Suprapubic skin (tissue), 4 donors: ENCODE measurements at regions not wholly inside any gene's neighbourhood (a gene's known extent, or its start where the extent isn't known, plus 50 kb on each side); places are given as distances from the start of the nearest gene placed in this dataset.

ENCODE experiments used
- DNase-seq, 2 donors: peaks; one replicate each; pipeline ENCODE4 v3.0.0-alpha.2; 2019; ENCODE audit warnings: low spot score in 2 of 2
- H3K27ac ChIP-seq: fragments of 200-600 bp; sonication (generic); one replicate; pipeline ENCODE4 v1.5.1; 2019
- H3K27me3 ChIP-seq: fragments of 200-600 bp; sonication (generic); one replicate; pipeline ENCODE4 v1.5.1; 2019
- H3K36me3 ChIP-seq: fragments of 200-600 bp; sonication (generic); one replicate; pipeline ENCODE4 v1.5.1; 2019
- H3K4me1 ChIP-seq: fragments of 200-600 bp; sonication (generic); one replicate; pipeline ENCODE4 v1.5.1; 2019
- H3K4me3 ChIP-seq: fragments of 200-600 bp; sonication (generic); one replicate; pipeline ENCODE4 v1.5.1; 2019; ENCODE audit warnings: mild to moderate bottlenecking
- H3K9me3 ChIP-seq: fragments of 200-600 bp; sonication (generic); one replicate; pipeline ENCODE4 v1.5.1; 2019
- EP300 ChIP-seq: sonication (generic); formaldehyde crosslinking; IDR thresholded peaks from one replicate; pipeline ENCODE4 v1.6.1; 2017; ENCODE audit warnings: antibody characterized with exemption
- POLR2A ChIP-seq, 2 donors: fragments of 450-650 bp; IDR thresholded peaks; one replicate each; pipeline ENCODE4 v1.6.1; 2017; ENCODE audit warnings: antibody characterized with exemption in 2 of 2, mild to moderate bottlenecking in 2 of 2, moderate library complexity in 2 of 2
- POLR2AphosphoS5 ChIP-seq, 3 donors: sonication (generic); formaldehyde crosslinking; IDR thresholded peaks; one replicate each; pipeline ENCODE4 v1.6.1; 2017; ENCODE audit warnings: antibody characterized with exemption in 3 of 3
- WGBS: methylation state at CpG from one replicate; pipeline ENCODE4 v1.1.5; 2018; 5-methylcytosine and 5-hydroxymethylcytosine counted together
- TF ChIP-seq, protein P1 (sequence below), 2 donors: fragments of 200-600 bp in 1 of 2; fragments of 450-650 bp in 1 of 2; sonication (generic) in 1 of 2; IDR thresholded peaks; one replicate each; pipeline ENCODE4 v1.5.1; 2016 to 2019; ENCODE audit warnings: antibody characterized with exemption in 2 of 2, mild to moderate bottlenecking in 1 of 2, moderate library complexity in 1 of 2

GRCh38 chrX:115400960-115401359 lies 111.4 kb downstream of the LUZP4 start:
- 95% methylated on average over 3 of the region's 3 CpGs for whole genome bisulfite sequencing
- no peaks in the 10 kb centered on the region for H3K4me1 ChIP-seq
- no peak overlapping the region for H3K4me3 ChIP-seq
- no peak for DNase-seq
- no peaks in the 10 kb centered on the region for H3K36me3 ChIP-seq
- no peak overlapping the region for H3K27ac ChIP-seq
- no peaks in the 10 kb centered on the region for H3K27me3 ChIP-seq
- no peak for TF ChIP-seq POLR2A (IDR thresholded peaks at IDR 0.05)
- TF ChIP-seq EP300 = no peak
- TF ChIP-seq, protein P1, sequence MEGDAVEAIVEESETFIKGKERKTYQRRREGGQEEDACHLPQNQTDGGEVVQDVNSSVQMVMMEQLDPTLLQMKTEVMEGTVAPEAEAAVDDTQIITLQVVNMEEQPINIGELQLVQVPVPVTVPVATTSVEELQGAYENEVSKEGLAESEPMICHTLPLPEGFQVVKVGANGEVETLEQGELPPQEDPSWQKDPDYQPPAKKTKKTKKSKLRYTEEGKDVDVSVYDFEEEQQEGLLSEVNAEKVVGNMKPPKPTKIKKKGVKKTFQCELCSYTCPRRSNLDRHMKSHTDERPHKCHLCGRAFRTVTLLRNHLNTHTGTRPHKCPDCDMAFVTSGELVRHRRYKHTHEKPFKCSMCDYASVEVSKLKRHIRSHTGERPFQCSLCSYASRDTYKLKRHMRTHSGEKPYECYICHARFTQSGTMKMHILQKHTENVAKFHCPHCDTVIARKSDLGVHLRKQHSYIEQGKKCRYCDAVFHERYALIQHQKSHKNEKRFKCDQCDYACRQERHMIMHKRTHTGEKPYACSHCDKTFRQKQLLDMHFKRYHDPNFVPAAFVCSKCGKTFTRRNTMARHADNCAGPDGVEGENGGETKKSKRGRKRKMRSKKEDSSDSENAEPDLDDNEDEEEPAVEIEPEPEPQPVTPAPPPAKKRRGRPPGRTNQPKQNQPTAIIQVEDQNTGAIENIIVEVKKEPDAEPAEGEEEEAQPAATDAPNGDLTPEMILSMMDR (IDR thresholded peaks at IDR 0.05) = no peak
- TF ChIP-seq POLR2AphosphoS5 (IDR thresholded peaks at IDR 0.05) = no peak
- H3K9me3 ChIP-seq = no peaks in the 10 kb centered on the region

GRCh38 chrX:115402299-115402698 lies 112.8 kb downstream of the LUZP4 start:
- 78% methylated on average over 2 of the region's 2 CpGs for WGBS
- no peak for DNase-seq
- no peaks in the 10 kb centered on the region for H3K4me1 ChIP-seq
- H3K27ac ChIP-seq = no peak overlapping the region
- TF ChIP-seq POLR2A (IDR thresholded peaks at IDR 0.05) (no peak), POLR2AphosphoS5 (IDR thresholded peaks at IDR 0.05) (no peak), EP300 (no peak)
- TF ChIP-seq, protein P1 (IDR thresholded peaks at IDR 0.05) = no peak
- no peaks in the 10 kb centered on the region for H3K36me3 ChIP-seq
- H3K4me3 ChIP-seq = no peak overlapping the region
- no peaks in the 10 kb centered on the region for H3K9me3 ChIP-seq
- no peaks in the 10 kb centered on the region for H3K27me3 ChIP-seq

DNA sequence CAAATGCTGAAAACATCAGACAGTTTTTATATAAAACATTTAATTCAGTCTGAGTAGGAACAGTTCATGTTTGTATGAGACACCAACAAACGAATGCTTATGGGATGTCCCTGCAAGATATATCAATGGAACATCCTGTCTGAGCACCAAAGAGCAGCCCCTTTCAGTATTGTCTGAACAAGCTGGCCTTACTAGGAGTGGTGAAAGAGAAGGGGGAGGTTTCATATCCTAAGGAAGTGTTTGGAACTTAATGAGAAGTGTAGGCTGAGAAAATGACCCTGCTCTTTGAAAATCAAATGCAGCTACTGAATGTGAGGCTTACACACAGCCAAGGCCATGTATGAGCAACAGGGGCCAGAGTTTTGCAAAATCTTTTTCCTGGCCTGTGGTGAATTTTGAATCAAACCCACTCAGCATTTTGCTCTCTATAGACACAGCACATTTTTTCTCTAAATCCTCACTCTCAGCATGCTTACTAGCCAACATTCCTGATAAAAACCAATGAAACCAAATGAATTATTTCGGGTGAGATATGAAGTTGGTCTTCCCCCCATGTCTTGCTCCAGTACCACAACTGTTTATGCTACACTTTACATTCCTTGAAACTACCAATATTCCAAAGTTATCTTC lies 119.4 kb downstream of the LUZP4 start:
- Histone ChIP-seq H3K4me3 (no peak overlapping the region), H3K27me3 (no peaks in the 10 kb centered on the region), H3K27ac (no peak overlapping the region), H3K4me1 (no peaks in the 10 kb centered on the region), H3K36me3 (no peaks in the 10 kb centered on the region), H3K9me3 (no peaks in the 10 kb centered on the region)
- TF ChIP-seq POLR2AphosphoS5 (IDR thresholded peaks at IDR 0.05) (no peak), EP300 (no peak), POLR2A (IDR thresholded peaks at IDR 0.05) (no peak)
- TF ChIP-seq, protein P1 (IDR thresholded peaks at IDR 0.05) = no peak
- 50% methylated on average over 2 of the region's 2 CpGs for WGBS
- DNase-seq = no peak

DNA sequence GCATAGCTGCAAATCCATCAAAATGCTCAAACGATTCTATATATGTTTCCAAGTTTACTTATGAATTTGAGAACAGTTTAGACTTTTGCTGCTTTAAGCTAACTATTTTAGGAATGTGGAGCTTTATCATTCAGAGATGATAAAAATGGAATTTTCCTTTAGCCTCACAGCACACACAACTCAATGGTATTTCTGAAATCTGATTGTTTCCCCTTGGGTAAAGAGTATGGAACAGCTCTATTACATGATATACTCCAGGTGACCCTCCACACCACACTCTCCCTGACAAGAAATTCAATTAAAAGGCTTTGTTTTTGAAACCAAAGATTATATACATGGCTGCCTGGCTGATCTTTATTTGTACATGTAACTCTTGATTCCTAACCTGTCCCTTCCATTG lies 120.0 kb downstream of the LUZP4 start:
- Histone ChIP-seq H3K9me3 (no peaks in the 10 kb centered on the region), H3K27me3 (no peaks in the 10 kb centered on the region), H3K27ac (no peak overlapping the region), H3K4me3 (no peak overlapping the region), H3K36me3 (no peaks in the 10 kb centered on the region), H3K4me1 (no peaks in the 10 kb centered on the region)
- 54% methylated on average over 1 of the region's 1 CpG for WGBS
- no peak for TF ChIP-seq POLR2A (IDR thresholded peaks at IDR 0.05)
- TF ChIP-seq POLR2AphosphoS5 (IDR thresholded peaks at IDR 0.05) = no peak
- TF ChIP-seq, protein P1 (IDR thresholded peaks at IDR 0.05) = no peak
- no peak for DNase-seq

GRCh38 chrX:115410731-115411428 lies 121.4 kb downstream of the LUZP4 start:
- no peak overlapping the region for H3K27ac ChIP-seq
- no peaks in the 10 kb centered on the region for H3K27me3 ChIP-seq
- TF ChIP-seq POLR2A (IDR thresholded peaks at IDR 0.05) = no peak
- TF ChIP-seq EP300 = no peak
- TF ChIP-seq, protein P1 (IDR thresholded peaks at IDR 0.05) = no peak
- no peak for TF ChIP-seq POLR2AphosphoS5 (IDR thresholded peaks at IDR 0.05)

More at GRCh38 chrX:115410731-115411428, 121.4 kb downstream of the LUZP4 start:
- Histone ChIP-seq H3K36me3 (no peaks in the 10 kb centered on the region), H3K4me1 (no peaks in the 10 kb centered on the region), H3K9me3 (no peaks in the 10 kb centered on the region), H3K4me3 (no peak overlapping the region)
- DNase-seq = no peak
- 79% methylated on average over 5 of the region's 5 CpGs for WGBS
